ENCODE measurements at regions not wholly inside any gene's neighbourhood (a gene's known extent, or its start where the extent isn't known, plus 50 kb on each side); places are given as distances from the start of the nearest gene placed in this dataset.

- POLR2A ChIA-PET: no interaction called here
- ATAC-seq (no peak), DNase-seq (ENCODE audit: low read depth, low spot score) (no peak)
- BruUV-seq (replicated peaks): no TSS peak
- no peaks in the 10 kb centered on the region for H3K4me1 ChIP-seq (ENCODE audit: control insufficient read depth in 1 of 2, insufficient read depth in 2 of 2, low read length in 2 of 2)
- no peak overlapping the region for H3K4me2 ChIP-seq (ENCODE audit: low read length)
- H2AFZ ChIP-seq (ENCODE audit: low read depth, low read length, poor library complexity, severe bottlenecking): no peak overlapping the region
- H3K9me3 ChIP-seq (ENCODE audit: control insufficient read depth in 1 of 2, insufficient read depth in 1 of 2, low read depth in 1 of 2, low read length in 2 of 2): peaks cover 12 to 22% of the 10 kb centered on the region in 2 experiments; a peak in 2 of 4 replicates
- CTCF ChIA-PET: no interaction called here
- no peaks in the 10 kb centered on the region for H4K20me1 ChIP-seq (ENCODE audit: insufficient read depth)
- no peak for TF ChIP-seq ATF3 (IDR thresholded peaks at IDR 0.05)
- no peak for TF ChIP-seq FOSL1 (IDR thresholded peaks at IDR 0.05; ENCODE audit: low read depth)
- no peak for TF ChIP-seq YY1 (IDR thresholded peaks at IDR 0.05; ENCODE audit: extremely low read depth, insufficient replicate concordance, low read depth, low read length)
- no peak overlapping the region for H3K4me3 ChIP-seq (replicated peaks in 1 of 2; ENCODE audit: low read depth in 1 of 2, low read length in 2 of 2)
- intact Hi-C loops (cut with micrococcal nuclease): no loop called here
- H3K27me3 ChIP-seq (ENCODE audit: insufficient read depth, low read length): no peaks in the 10 kb centered on the region
- RAD21 ChIA-PET (ENCODE audit: low non-redundant PET in 1 of 2, low total read pairs in 2 of 2, uncharacterized antibody in 2 of 2, unreplicated experiment in 2 of 2): no interaction called here
- no peak overlapping the region for H3K27ac ChIP-seq (ENCODE audit: low read depth, low read length)
- H3K9ac ChIP-seq (ENCODE audit: low read length): no peak overlapping the region
- H3K79me2 ChIP-seq (ENCODE audit: insufficient read depth, low read length): no peaks in the 10 kb centered on the region
- H3K9me2 ChIP-seq (ENCODE audit: insufficient read depth): no peaks in the 10 kb centered on the region
- no peaks in the 10 kb centered on the region for H3K36me3 ChIP-seq (ENCODE audit: control insufficient read depth in 1 of 2, insufficient read depth in 2 of 2, low read length in 2 of 2)
Measured at GRCh38 chr12:24278832-24279231, 329.4 kb upstream of the SOX5 start.

GRCh38 chr12:24270965-24271364 lies 321.5 kb upstream of the SOX5 start:
- ATAC-seq (no peak), DNase-seq (ENCODE audit: low read depth, low spot score) (no peak)
- H3K9me2 ChIP-seq (ENCODE audit: insufficient read depth): no peaks in the 10 kb centered on the region
- no peaks in the 10 kb centered on the region for H3K79me2 ChIP-seq (ENCODE audit: insufficient read depth, low read length)
- H3K4me2 ChIP-seq (ENCODE audit: low read length): no peak overlapping the region
- TF ChIP-seq EZH2phosphoT487 (IDR thresholded peaks at IDR 0.05; ENCODE audit: borderline replicate concordance) (no peak), POLR2A (IDR thresholded peaks at IDR 0.05; ENCODE audit: borderline replicate concordance, extremely low read depth, insufficient read depth, insufficient read length) (no peak), ZNF274 (IDR thresholded peaks at IDR 0.05; ENCODE audit: low read depth, low read length) (no peak), ELF1 (IDR thresholded peaks at IDR 0.05; ENCODE audit: borderline replicate concordance, low read depth) (no peak), FOSL1 (IDR thresholded peaks at IDR 0.05; ENCODE audit: low read depth) (no peak), ZFX (IDR thresholded peaks at IDR 0.05) (no peak), SIN3A (IDR thresholded peaks at IDR 0.05; ENCODE audit: low read depth) (no peak), ATF3 (IDR thresholded peaks at IDR 0.05) (no peak), RAD21 (IDR thresholded peaks at IDR 0.05; ENCODE audit: low read depth) (no peak), YY1 (IDR thresholded peaks at IDR 0.05; ENCODE audit: extremely low read depth, insufficient replicate concordance, low read depth, low read length) (no peak), ZBTB33 (IDR thresholded peaks at IDR 0.05; ENCODE audit: extremely low read depth, insufficient replicate concordance, low read length) (no peak), JUND (IDR thresholded peaks at IDR 0.05) (no peak)
- H3K4me1 ChIP-seq (ENCODE audit: control insufficient read depth in 1 of 2, insufficient read depth in 2 of 2, low read length in 2 of 2): no peaks in the 10 kb centered on the region
- H4K20me1 ChIP-seq (ENCODE audit: insufficient read depth): no peaks in the 10 kb centered on the region
- H3K36me3 ChIP-seq (ENCODE audit: control insufficient read depth in 1 of 2, insufficient read depth in 2 of 2, low read length in 2 of 2): no peaks in the 10 kb centered on the region
- H2AFZ ChIP-seq (ENCODE audit: low read depth, low read length, poor library complexity, severe bottlenecking): no peak overlapping the region
- no peaks in the 10 kb centered on the region for H3K27me3 ChIP-seq (ENCODE audit: insufficient read depth, low read length)
- BruUV-seq (replicated peaks): no TSS peak
- ChIA-PET RAD21 (ENCODE audit: low non-redundant PET in 1 of 2, low total read pairs in 2 of 2, uncharacterized antibody in 2 of 2, unreplicated experiment in 2 of 2) (no interaction called here), POLR2A (no interaction called here), CTCF (no interaction called here)
- H3K9ac ChIP-seq (ENCODE audit: low read length): no peak overlapping the region
- H3K27ac ChIP-seq (ENCODE audit: low read depth, low read length): no peak overlapping the region
- peaks cover 5 to 12% of the 10 kb centered on the region in 2 experiments; a peak in 2 of 4 replicates for H3K9me3 ChIP-seq (ENCODE audit: control insufficient read depth in 1 of 2, insufficient read depth in 1 of 2, low read depth in 1 of 2, low read length in 2 of 2)
- H3K4me3 ChIP-seq (replicated peaks in 1 of 2; ENCODE audit: low read depth in 1 of 2, low read length in 2 of 2): no peak overlapping the region
- intact Hi-C loops (cut with micrococcal nuclease): no loop called here

Measured in HCT116 (cell line).